CD4-positive, alpha-beta T cell (primary cell): ENCODE measurements at regions not wholly inside any gene's neighbourhood (a gene's known extent, or its start where the extent isn't known, plus 50 kb on each side); places are given as distances from the start of the nearest gene placed in this dataset.

ENCODE experiments used
- ATAC-seq: fragments of 200-7000 bp; cut with Tn5 transposase; one replicate; pipeline ENCODE4 v1.10.0; 2022; ENCODE audit warnings: mild to moderate bottlenecking; ENCODE audit not compliant: poor library complexity
- CTCF ChIA-PET: fragments of 350-600 bp; sonication (Branson Sonifier 250); formaldehyde crosslinking; loops from one replicate; lab custom pipeline; 2021; ENCODE audit warnings: antibody characterized with exemption, inconsistent platforms; lab: Charles Lee
- POLR2A ChIA-PET: fragments of 350-600 bp; sonication (Branson Sonifier 250); formaldehyde crosslinking; loops from one replicate; lab custom pipeline; 2021; ENCODE audit warnings: antibody characterized with exemption, inconsistent platforms; lab: Charles Lee
- DNase-seq, 14 experiments: peaks; one replicate each; pipeline ENCODE4 v3.0.0-alpha.2; 2013 to 2020; ENCODE audit warnings: mixed read lengths in 2 of 14
- H3K27ac ChIP-seq, 2 donors: one replicate each; pipeline versions ENCODE4 v1.5.1 to v1.7.0; 2013; ENCODE audit warnings: low read length in 2 of 2, low read depth in 1 of 2, mild to moderate bottlenecking in 1 of 2
- H3K27me3 ChIP-seq, 2 experiments: 1 replicate in 1 of 2; 2 replicates in 1 of 2; pipeline versions ENCODE4 v1.6.1 to v1.7.0; 2013; ENCODE audit warnings: low read length in 2 of 2, control low read depth in 1 of 2, mild to moderate bottlenecking in 1 of 2, moderate library complexity in 1 of 2; ENCODE audit not compliant: insufficient read depth in 2 of 2, control insufficient read depth in 1 of 2
- H3K36me3 ChIP-seq: one replicate; pipeline ENCODE4 v1.6.1; 2013; ENCODE audit warnings: low read length, control low read depth; ENCODE audit not compliant: insufficient read depth
- H3K4me1 ChIP-seq: one replicate; pipeline ENCODE4 v1.6.1; 2013; ENCODE audit warnings: low read length, control low read depth; ENCODE audit not compliant: insufficient read depth
- H3K4me3 ChIP-seq: one replicate; pipeline ENCODE4 v1.5.1; 2013; ENCODE audit warnings: mild to moderate bottlenecking, low read length, moderate library complexity
- H3K9me3 ChIP-seq, 2 experiments: 1 replicate in 1 of 2; 2 replicates in 1 of 2; pipeline versions ENCODE4 v1.6.1 to v1.7.0; 2013; ENCODE audit warnings: low read length in 2 of 2, mild to moderate bottlenecking in 2 of 2, control low read depth in 1 of 2, moderate library complexity in 1 of 2; ENCODE audit not compliant: control insufficient read depth in 1 of 2, insufficient read depth in 1 of 2
- H3K27ac Mint-ChIP-seq: one replicate; pipeline ENCODE4 v1.8.0; 2020; ENCODE audit warnings: mixed read lengths
- H3K27me3 Mint-ChIP-seq: one replicate; pipeline ENCODE4 v1.8.0; 2021; ENCODE audit warnings: mixed read lengths
- H3K36me3 Mint-ChIP-seq: one replicate; pipeline ENCODE4 v1.8.0; 2021; ENCODE audit warnings: low read depth, mixed read lengths
- H3K4me1 Mint-ChIP-seq: one replicate; pipeline ENCODE4 v1.8.0; 2021; ENCODE audit warnings: low read depth, mixed read lengths
- H3K4me3 Mint-ChIP-seq: one replicate; pipeline ENCODE4 v1.8.0; 2020; ENCODE audit warnings: mild to moderate bottlenecking, mixed read lengths
- H3K9me3 Mint-ChIP-seq: one replicate; pipeline ENCODE4 v1.8.0; 2020; ENCODE audit warnings: mixed read lengths
- intact Hi-C, 2 experiments: fragments of 100-400 bp; cut with DNase I in 1 of 2; cut with micrococcal nuclease in 1 of 2; formaldehyde crosslinking; loops; one replicate each; pipeline versions ENCODE4 v1.15.1 to v1.9.0; 2023 to 2025; cut with DNase I, micrococcal nuclease
- TF ChIP-seq, protein P1 (sequence below): fragments of 200-600 bp; IDR thresholded peaks from one replicate; pipeline ENCODE4 v1.8.0; 2022; ENCODE audit warnings: antibody characterized with exemption, mild to moderate bottlenecking

DNA sequence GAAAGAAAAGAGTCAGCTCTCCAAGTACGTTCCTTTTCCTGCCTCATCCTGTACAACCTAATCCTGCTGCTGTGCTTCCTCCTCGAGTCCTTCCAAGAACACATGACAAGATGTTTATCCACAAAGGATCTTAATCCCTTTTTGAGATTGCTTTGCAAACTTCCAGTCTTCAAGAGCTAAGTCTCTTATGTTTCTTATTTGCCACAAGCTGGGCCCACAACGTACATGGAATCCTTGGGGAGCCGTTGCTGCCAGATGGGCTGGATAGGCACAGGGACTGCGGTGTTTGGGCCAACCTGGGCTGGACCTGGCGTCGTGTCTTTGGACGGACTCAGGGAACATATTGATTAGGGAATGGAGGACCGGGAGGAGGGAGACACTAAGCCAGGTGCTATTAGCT is 79.7 kb upstream of the AFDN start:
- Mint-ChIP-seq H3K36me3 (no peaks in the 10 kb centered on the region), H3K4me3 (no peak overlapping the region), H3K27ac (no peak overlapping the region), H3K4me1 (no peaks in the 10 kb centered on the region), H3K27me3 (peaks cover 9% of the 10 kb centered on the region), H3K9me3 (no peaks in the 10 kb centered on the region)
- Histone ChIP-seq H3K27me3 (peaks cover 2 to 8% of the 10 kb centered on the region in 2 experiments), H3K27ac (no peak overlapping the region), H3K36me3 (no peaks in the 10 kb centered on the region), H3K9me3 (peaks cover 0 to 8% of the 10 kb centered on the region in 2 experiments), H3K4me1 (no peaks in the 10 kb centered on the region), H3K4me3 (no peak overlapping the region)
- DNase-seq: no peak
- CTCF ChIA-PET: no interaction called here
- intact Hi-C loops: no loop called here
- no peak for ATAC-seq
- TF ChIP-seq, protein P1, sequence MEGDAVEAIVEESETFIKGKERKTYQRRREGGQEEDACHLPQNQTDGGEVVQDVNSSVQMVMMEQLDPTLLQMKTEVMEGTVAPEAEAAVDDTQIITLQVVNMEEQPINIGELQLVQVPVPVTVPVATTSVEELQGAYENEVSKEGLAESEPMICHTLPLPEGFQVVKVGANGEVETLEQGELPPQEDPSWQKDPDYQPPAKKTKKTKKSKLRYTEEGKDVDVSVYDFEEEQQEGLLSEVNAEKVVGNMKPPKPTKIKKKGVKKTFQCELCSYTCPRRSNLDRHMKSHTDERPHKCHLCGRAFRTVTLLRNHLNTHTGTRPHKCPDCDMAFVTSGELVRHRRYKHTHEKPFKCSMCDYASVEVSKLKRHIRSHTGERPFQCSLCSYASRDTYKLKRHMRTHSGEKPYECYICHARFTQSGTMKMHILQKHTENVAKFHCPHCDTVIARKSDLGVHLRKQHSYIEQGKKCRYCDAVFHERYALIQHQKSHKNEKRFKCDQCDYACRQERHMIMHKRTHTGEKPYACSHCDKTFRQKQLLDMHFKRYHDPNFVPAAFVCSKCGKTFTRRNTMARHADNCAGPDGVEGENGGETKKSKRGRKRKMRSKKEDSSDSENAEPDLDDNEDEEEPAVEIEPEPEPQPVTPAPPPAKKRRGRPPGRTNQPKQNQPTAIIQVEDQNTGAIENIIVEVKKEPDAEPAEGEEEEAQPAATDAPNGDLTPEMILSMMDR: no peak
- POLR2A ChIA-PET: no interaction called here

DNA sequence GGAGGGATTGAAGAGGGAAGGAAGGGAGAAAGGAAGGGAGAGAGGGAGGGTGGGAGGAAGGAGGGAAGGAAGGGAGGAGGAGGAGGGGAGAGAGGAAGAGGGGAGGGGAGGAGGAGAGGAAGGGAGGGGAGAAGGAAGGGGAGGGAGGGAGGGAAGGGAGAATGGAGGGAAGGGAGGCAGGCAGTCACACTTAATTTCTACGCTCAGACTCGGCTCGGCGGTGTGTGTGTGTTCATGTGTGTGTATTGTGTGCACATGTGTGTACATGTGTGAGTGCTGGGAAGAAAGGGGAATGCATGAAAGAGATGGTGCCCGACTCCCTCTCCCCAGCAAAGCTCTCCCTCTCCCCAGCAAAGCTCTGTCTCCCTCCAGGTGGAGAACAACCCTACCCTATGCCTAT is 79.1 kb upstream of the AFDN start:
- TF ChIP-seq, protein P1: no peak
- Mint-ChIP-seq H3K9me3 (no peaks in the 10 kb centered on the region), H3K27me3 (peaks cover 9% of the 10 kb centered on the region), H3K27ac (no peak overlapping the region), H3K4me3 (no peak overlapping the region), H3K36me3 (no peaks in the 10 kb centered on the region), H3K4me1 (no peaks in the 10 kb centered on the region)
- no peaks in the 10 kb centered on the region for H3K4me1 ChIP-seq
- intact Hi-C loops: no loop called here
- H3K27me3 ChIP-seq: peaks cover 2 to 8% of the 10 kb centered on the region in 2 experiments
- no peak overlapping the region for H3K4me3 ChIP-seq
- no peak for ATAC-seq
- ChIA-PET CTCF (no interaction called here), POLR2A (no interaction called here)
- no peak overlapping the region for H3K27ac ChIP-seq
- DNase-seq: no peak
- peaks cover 0 to 8% of the 10 kb centered on the region in 2 experiments for H3K9me3 ChIP-seq
- H3K36me3 ChIP-seq: no peaks in the 10 kb centered on the region

DNA sequence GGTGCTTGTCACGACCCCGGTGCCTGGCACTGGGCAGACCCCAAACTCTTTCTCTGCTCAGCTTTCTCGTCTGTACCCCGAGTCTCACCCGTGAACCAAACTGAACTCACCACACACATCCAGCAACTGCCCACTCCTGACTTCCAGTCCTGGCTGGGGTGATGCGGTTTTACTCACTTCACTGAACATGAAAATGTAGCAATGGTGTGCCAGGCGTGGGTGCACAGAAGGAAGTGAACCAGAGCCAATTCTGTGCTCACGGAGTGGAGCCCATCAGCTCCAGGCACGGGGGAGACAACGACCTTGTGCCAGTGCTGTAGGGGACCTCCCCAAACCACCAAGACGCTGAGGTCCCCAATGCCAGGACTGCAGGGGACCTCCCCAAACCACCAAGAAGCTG is 78.7 kb upstream of the AFDN start:
- H3K27me3 ChIP-seq: peaks cover 0 to 8% of the 10 kb centered on the region in 2 experiments
- H3K27me3 Mint-ChIP-seq: peaks cover 9% of the 10 kb centered on the region
- DNase-seq (no peak), ATAC-seq (no peak)
- H3K4me1 ChIP-seq: no peaks in the 10 kb centered on the region
- no peak overlapping the region for H3K4me3 Mint-ChIP-seq
- ChIA-PET CTCF (no interaction called here), POLR2A (no interaction called here)
- no peak overlapping the region for H3K4me3 ChIP-seq
- H3K36me3 Mint-ChIP-seq: no peaks in the 10 kb centered on the region
- H3K9me3 ChIP-seq: peaks cover 0 to 8% of the 10 kb centered on the region in 2 experiments
- intact Hi-C loops: no loop called here
- no peak overlapping the region for H3K27ac ChIP-seq
- no peak overlapping the region for H3K27ac Mint-ChIP-seq
- no peaks in the 10 kb centered on the region for H3K4me1 Mint-ChIP-seq
- no peaks in the 10 kb centered on the region for H3K36me3 ChIP-seq
- TF ChIP-seq, protein P1: no peak
- H3K9me3 Mint-ChIP-seq: no peaks in the 10 kb centered on the region
